Hepatocyte (in vitro differentiated cells): ENCODE measurements at regions not wholly inside any gene's neighbourhood (a gene's known extent, or its start where the extent isn't known, plus 50 kb on each side); places are given as distances from the start of the nearest gene placed in this dataset.

Experiments
- DNase-seq: peaks from one replicate; pipeline ENCODE4 v3.0.0-alpha.2; 2016; ENCODE audit warnings: low spot score
- H2AFZ ChIP-seq: fragments of 200-600 bp; sonication (generic); 2 replicates; pipeline ENCODE4 v1.6.0; 2016; ENCODE audit warnings: antibody characterized with exemption, mild to moderate bottlenecking
- H3K27ac ChIP-seq: fragments of 200-600 bp; sonication (generic); 2 replicates; pipeline ENCODE4 v1.5.1; 2016; ENCODE audit warnings: mild to moderate bottlenecking
- H3K27me3 ChIP-seq: fragments of 200-600 bp; sonication (generic); 2 replicates; pipeline ENCODE4 v1.6.1; 2016
- H3K36me3 ChIP-seq: fragments of 200-600 bp; sonication (generic); replicated peaks from 2 replicates; pipeline ENCODE4 v1.5.1; 2016; ENCODE audit warnings: low read depth; ENCODE audit not compliant: insufficient read depth
- H3K4me1 ChIP-seq: fragments of 200-600 bp; sonication (generic); 2 replicates; pipeline ENCODE4 v1.5.1; 2016; ENCODE audit warnings: mild to moderate bottlenecking, moderate library complexity; ENCODE audit not compliant: insufficient read depth
- H3K4me2 ChIP-seq: fragments of 200-600 bp; sonication (generic); 2 replicates; pipeline ENCODE4 v1.6.0; 2016
- H3K4me3 ChIP-seq: fragments of 200-600 bp; sonication (generic); 2 replicates; pipeline ENCODE4 v1.5.1; 2016; ENCODE audit warnings: mild to moderate bottlenecking
- H3K79me2 ChIP-seq: fragments of 200-600 bp; sonication (generic); 2 replicates; pipeline ENCODE4 v1.6.0; 2017; ENCODE audit warnings: mild to moderate bottlenecking
- H3K9me2 ChIP-seq: fragments of 200-600 bp; sonication (generic); replicated peaks from 2 replicates; pipeline ENCODE4 v1.6.0; 2017; ENCODE audit warnings: mild to moderate bottlenecking; ENCODE audit not compliant: insufficient read depth
- H3K9me3 ChIP-seq: fragments of 200-600 bp; sonication (generic); 2 replicates; pipeline ENCODE4 v1.5.1; 2016; ENCODE audit warnings: low read depth, mild to moderate bottlenecking
- H4K20me1 ChIP-seq: fragments of 200-600 bp; sonication (generic); 2 replicates; pipeline ENCODE4 v1.6.0; 2016; ENCODE audit warnings: mild to moderate bottlenecking; ENCODE audit not compliant: insufficient read depth, poor library complexity, severe bottlenecking
- CTCF ChIP-seq: fragments of 200-600 bp; sonication (generic); IDR thresholded peaks from 2 replicates; pipeline ENCODE4 v1.5.1; 2016; ENCODE audit warnings: antibody characterized with exemption, mild to moderate bottlenecking; ENCODE audit not compliant: poor library complexity
- EZH2 ChIP-seq: fragments of 200-600 bp; sonication (generic); IDR thresholded peaks from 2 replicates; pipeline ENCODE4 v1.6.1; 2016; ENCODE audit warnings: antibody characterized with exemption, mild to moderate bottlenecking, borderline replicate concordance
- EZH2phosphoT487 ChIP-seq: fragments of 200-600 bp; sonication (generic); IDR thresholded peaks from one replicate; pipeline ENCODE4 v1.6.1; 2018; ENCODE audit warnings: antibody characterized with exemption, mild to moderate bottlenecking, low read depth, moderate library complexity; ENCODE audit not compliant: unreplicated experiment, severe bottlenecking
- WGBS: methylation state at CpG from one replicate; pipeline ENCODE4 v1.1.6; 2016; ENCODE audit warnings: low lambda C conversion rate; ENCODE audit errors: missing lambda C conversion rate; 5-methylcytosine and 5-hydroxymethylcytosine counted together

GRCh38 chr4:125159001-125159400 is 155.8 kb upstream of the FAT4 start:
- Histone ChIP-seq H3K4me2 (no peak overlapping the region), H3K36me3 (no peaks in the 10 kb centered on the region), H3K9me2 (no peaks in the 10 kb centered on the region), H2AFZ (no peak overlapping the region), H3K4me1 (no peaks in the 10 kb centered on the region), H3K27me3 (no peaks in the 10 kb centered on the region), H3K79me2 (no peaks in the 10 kb centered on the region), H3K4me3 (no peak overlapping the region), H3K9me3 (no peaks in the 10 kb centered on the region), H4K20me1 (no peaks in the 10 kb centered on the region), H3K27ac (no peak overlapping the region)
- WGBS: 94% methylated on average over 3 of the region's 3 CpGs
- no peak for DNase-seq
- TF ChIP-seq EZH2phosphoT487: no peak
- TF ChIP-seq EZH2: no peak

GRCh38 chr4:125155251-125155650 is 159.5 kb upstream of the FAT4 start:
- Histone ChIP-seq H3K36me3 (no peaks in the 10 kb centered on the region), H3K27me3 (no peaks in the 10 kb centered on the region), H3K4me2 (no peak overlapping the region), H3K9me3 (no peaks in the 10 kb centered on the region), H3K4me3 (no peak overlapping the region), H4K20me1 (no peaks in the 10 kb centered on the region), H2AFZ (no peak overlapping the region), H3K27ac (no peak overlapping the region), H3K4me1 (no peaks in the 10 kb centered on the region), H3K79me2 (no peaks in the 10 kb centered on the region), H3K9me2 (no peaks in the 10 kb centered on the region)
- TF ChIP-seq EZH2phosphoT487 (no peak), CTCF (no peak)
- no peak for DNase-seq

GRCh38 chr4:125140966-125141495 is 173.7 kb upstream of the FAT4 start:
- Histone ChIP-seq H3K27me3 (no peaks in the 10 kb centered on the region), H4K20me1 (no peaks in the 10 kb centered on the region), H3K4me2 (no peak overlapping the region), H2AFZ (no peak overlapping the region), H3K27ac (no peak overlapping the region), H3K4me1 (no peaks in the 10 kb centered on the region), H3K9me3 (no peaks in the 10 kb centered on the region), H3K9me2 (no peaks in the 10 kb centered on the region), H3K4me3 (no peak overlapping the region), H3K79me2 (no peaks in the 10 kb centered on the region), H3K36me3 (no peaks in the 10 kb centered on the region)
- WGBS: 66% methylated on average over 4 of the region's 4 CpGs
- no peak for DNase-seq
- TF ChIP-seq EZH2phosphoT487 (no peak), EZH2 (no peak), CTCF (no peak)

- H3K9me2 ChIP-seq: no peaks in the 10 kb centered on the region
- WGBS: 84% methylated on average over 2 of the region's 2 CpGs
- TF ChIP-seq CTCF (no peak), EZH2 (no peak), EZH2phosphoT487 (no peak)
- H3K9me3 ChIP-seq: no peaks in the 10 kb centered on the region
- H3K4me1 ChIP-seq: no peaks in the 10 kb centered on the region
- no peak overlapping the region for H2AFZ ChIP-seq
- H3K36me3 ChIP-seq: no peaks in the 10 kb centered on the region
- no peak overlapping the region for H3K4me2 ChIP-seq
- H3K79me2 ChIP-seq: no peaks in the 10 kb centered on the region
- H4K20me1 ChIP-seq: no peaks in the 10 kb centered on the region
- H3K27me3 ChIP-seq: no peaks in the 10 kb centered on the region
- H3K4me3 ChIP-seq: no peak overlapping the region
- DNase-seq: no peak
- no peak overlapping the region for H3K27ac ChIP-seq
Observed at GRCh38 chr4:125135652-125136051, 179.1 kb upstream of the FAT4 start.
